AML-193 (cell line): ENCODE measurements at regions not wholly inside any gene's neighbourhood (a gene's known extent, or its start where the extent isn't known, plus 50 kb on each side); places are given as distances from the start of the nearest gene placed in this dataset.

Source experiments
- DNase-seq, 2 experiments: peaks; one replicate each; lab custom pipeline; 2025; lab: John Stamatoyannopoulos, UW

DNA sequence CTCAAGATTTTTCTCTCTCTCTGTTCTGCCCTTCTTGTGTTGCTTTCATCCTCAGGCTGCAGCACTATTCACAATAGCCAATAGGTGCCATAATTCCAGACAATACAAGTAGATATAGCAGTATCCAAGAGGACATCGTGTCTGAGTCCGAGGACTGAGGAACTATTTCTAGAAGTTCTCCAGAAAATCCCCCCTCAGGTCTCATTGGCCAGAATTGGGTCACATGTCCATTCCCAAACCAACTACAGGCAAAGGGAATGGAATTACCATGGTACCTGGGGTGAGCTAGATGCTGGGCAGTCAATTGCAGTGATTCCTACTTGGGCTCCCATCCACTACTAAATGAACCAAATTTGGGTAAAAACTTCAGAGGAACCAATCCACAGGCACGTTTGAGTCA lies 301.9 kb upstream of the RASGEF1B start:
- DNase-seq, result no peak

DNA sequence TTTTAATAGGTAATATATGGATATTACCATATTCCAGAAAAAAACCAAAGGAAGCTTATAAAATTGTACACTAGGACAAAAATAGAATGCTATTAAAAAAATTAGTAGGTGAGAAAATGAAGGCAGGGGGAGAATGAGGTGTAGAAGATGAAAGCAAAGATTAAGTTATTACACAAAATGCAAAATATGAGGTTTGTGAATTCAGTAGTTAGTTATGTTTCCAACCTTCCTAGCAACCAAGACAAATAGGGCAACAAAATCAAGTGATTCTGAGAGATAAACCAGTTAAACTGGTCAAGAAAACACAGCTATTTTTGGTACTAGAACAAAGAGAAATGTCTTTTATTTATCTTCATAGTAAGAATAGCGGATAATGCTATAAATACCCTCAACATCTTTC lies 300.0 kb upstream of the RASGEF1B start:
- no peak for DNase-seq

DNA sequence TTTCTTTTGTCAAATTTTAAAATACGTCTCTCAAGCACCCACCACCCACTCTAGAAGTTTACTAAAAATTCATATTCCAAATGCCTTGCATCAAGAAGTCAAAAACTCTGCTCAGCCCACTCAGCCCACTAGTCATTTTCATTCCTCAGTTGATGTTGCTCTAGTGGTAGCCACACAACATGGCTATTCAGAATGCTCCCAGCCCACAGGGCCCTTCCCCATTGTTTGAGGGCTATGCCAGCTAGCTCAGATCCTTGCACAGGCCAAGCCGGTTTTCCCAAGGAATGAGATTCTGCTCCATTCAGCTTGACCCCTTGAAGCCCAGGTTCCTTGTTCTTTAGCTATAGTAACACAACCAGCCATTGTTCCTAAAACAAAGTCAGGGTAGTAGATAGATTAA lies 297.5 kb upstream of the RASGEF1B start:
- no peak for DNase-seq

DNA sequence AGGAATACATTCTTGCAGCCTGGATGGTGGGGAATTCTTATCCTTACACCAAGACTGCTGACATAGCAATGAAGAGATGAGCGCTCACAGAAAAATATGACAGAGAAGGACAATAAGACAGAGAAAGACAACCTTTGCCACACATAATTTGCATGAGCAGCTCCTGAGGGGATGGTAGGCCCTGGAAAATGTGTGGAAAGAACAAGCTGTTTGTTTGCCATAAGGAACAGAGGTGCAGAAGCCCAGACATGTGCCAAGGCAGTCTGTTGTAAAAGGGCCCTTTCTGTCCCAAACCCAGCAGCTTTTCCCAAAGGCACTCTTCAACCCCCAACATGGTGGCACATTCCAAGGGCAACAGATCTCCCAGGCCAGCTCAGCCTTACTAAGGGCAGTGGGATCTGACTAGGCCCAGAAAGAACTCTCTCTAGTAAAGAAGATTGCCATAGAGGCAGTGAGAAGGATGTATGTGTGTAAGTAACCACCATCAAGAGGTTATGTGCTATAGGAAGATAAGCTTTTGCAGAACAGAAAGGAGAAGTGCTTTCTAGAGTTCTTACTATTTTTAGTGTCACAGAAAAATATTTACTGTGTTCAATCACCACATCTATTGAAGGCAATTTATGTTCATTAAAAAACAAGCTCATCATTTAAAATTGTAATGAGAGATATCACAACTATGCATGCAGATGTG lies 287.0 kb upstream of the RASGEF1B start:
- no peak for DNase-seq

DNA sequence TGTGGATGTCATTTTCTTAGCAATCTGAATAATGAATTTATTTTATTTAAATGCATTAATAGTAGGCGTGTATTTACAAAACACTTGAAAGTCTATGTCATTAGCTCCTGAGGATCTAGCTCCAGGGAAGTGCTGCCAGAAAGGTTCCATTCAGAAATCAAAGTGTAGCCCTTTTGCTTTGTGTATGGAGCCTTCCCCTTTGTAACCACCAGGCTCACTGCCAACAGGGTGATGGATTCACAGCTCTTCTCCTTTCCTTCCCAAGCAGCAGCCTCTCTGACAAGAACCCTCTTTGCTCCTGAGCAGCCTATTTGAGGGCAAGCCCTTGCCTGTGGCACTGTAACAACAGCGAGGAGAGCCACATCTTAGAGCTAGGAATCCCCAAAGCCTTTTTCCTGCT lies 286.0 kb upstream of the RASGEF1B start:
- no peak for DNase-seq

DNA sequence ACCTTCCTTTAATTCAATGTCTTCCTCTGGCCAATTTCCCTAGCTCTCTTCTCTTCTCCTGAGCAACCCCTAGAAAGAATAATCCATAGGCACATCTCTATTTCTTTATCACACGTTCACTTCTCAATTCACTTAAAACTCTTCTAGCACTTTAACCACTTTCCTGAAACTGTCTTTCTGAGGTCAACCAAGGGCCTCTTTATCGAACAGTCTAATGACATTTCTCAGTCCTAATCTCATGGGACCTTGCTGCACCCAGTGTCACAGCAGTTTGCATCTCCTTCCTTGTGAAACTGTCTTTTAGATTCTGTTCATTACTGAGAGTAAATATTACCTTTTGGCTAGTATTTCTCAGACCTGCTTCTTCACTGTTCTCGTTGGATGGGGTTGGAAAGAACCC lies 285.3 kb upstream of the RASGEF1B start:
- no peak for DNase-seq

DNA sequence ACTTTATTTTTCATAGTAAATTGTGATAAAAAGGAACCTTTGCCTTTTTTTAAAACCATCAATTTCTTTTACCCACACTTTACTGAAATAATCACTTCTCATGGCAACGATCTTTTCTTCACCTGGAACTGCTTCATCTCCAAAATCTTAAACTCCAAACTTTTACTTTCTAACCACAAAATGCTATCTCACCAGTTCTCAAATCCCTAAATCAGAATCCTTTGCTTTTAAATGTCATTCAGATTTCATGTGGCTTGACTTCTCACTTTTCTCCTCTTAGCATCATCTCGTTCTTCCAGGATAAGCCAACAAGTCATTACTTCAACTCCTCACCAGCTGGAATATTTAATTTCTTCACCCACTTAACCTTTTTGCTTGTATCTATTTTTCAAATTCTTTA lies 284.3 kb upstream of the RASGEF1B start:
- no peak for DNase-seq

DNA sequence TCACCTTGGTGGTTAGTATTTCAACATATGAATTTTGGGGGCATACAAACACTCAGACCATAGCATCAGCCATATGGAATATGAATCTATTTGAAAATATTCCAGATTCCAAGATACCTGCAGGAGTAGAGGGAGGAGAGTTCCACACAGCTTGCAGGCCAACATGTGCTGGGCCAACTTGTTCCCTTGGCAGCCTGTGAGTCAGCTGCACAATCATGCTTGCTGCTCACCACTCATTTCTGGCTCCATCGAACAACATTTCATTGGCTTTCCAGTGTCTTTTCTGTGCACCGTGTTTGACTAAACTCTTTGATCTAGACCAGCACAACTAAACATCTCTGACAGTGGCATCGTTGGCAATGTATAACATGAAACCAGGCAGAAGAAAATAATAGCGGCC lies 282.5 kb upstream of the RASGEF1B start:
- no peak for DNase-seq

DNA sequence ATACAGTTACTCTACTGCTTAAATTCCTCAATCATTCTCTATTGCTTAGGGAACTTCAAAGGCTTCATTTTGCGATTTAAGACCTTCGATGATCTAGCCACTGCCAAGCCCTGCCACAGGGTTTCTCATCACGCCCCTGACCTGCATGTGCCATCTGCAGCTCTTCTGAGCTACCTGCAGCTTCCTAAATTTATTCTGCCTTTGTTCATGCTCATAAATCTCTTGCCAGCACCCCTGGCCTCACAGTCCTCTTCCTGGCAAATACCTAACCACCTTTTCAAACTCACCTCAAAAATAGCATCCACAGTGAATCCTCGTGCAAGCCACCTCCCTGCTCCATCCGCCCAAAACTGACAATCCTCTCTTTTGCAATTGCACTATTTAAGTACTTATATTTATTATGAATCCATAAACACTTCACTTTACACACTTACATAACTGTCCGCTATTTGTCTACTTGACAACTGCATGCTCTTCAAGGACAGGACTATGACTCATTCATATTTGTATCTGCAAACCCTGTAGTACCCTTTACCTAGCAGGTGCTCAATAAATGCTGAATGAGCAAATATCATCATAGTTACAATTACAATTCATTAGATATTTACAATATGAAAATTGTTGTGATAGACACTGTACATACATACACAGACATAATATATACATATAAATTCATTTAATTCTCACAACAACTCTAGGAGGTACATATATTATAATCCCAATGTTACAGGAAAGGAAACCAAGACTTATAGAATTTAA lies 280.0 kb upstream of the RASGEF1B start:
- no peak for DNase-seq

DNA sequence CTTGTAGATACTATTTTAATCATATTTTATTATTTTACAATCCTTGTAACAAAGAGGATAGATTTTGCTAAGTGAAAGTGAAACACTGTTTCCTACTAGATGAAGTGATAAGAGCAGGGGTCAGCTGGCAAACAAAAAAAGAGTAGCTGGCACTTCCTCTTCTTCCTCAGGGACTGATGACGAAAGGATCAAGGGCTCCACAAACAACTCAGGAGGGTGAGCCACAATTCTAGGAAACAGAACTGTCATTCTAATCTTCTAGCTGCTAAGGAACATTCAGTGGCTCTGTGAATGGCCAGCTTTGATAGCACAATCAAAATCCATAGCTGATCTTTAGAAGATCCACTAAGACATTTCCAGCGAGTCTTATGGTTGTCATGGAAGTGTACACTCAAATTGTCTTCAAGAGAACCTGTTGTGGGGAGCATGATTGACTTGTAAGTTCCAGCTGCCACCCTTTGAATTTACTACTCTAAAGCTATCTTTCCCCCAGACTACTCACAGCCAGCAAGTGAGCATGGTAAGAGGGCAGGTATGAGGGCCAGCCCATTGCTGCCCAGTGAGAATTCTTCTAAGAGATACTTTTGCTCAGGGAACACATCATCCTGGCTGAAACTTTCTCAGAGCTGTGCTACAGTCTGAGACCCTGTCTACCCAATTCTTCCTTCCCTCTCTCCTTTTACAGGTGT lies 275.7 kb upstream of the RASGEF1B start:
- peak; percentile 52 to 63 for DNase-seq

DNA sequence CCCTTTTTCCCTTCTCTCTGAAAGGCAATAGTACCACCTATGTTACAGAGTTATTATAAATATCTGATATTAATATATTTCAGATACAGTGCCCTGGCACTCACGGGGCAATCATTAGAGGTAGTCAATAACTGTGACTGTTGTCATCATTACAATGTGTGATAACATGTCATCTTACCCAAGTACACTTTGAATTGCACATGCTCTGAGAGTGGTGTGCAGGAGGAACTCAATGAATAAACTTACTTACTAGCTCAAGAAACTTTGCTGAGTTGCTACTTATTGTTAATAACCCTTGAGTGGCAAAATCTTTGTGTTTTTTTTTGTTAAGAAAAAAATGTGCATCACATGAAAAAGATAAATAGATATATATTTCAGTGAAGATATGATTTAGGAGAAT lies 275.1 kb upstream of the RASGEF1B start:
- no peak for DNase-seq

DNA sequence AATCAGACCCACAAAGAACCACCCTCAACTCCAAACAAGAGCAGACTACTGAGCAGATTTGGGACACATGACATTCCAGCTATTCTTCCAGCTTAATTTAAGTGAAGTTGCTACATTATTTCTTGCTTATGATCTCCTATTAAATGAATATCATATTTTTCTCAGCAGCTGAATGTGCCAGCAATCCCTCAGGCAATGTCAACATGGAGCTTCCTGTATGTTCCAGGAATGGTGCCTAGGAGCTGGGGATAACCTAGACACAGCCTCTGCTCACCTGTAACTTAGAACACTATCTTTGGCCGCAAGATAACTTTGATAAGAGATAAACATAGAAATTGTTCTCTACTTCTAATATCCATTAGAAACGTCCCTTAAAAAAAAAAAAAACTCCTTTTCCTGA lies 274.4 kb upstream of the RASGEF1B start:
- no peak for DNase-seq

DNA sequence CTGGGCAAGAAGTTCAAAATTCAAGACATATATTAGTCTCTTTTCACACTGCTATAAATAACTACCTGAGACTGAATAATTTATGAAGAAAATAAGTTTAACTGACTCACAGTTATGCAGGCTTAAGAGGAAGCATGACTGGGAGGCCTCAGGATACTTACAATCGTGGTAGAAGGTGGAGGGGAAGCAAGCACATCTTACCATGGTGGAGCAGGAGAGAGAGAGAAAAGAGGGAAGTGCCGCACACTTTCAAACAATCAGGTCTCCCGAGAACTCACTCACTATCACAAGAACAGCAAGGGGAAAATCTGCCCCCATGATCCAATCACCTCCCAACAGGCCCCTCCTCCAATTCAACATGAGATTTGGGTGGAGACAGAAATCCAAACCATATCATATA lies 273.3 kb upstream of the RASGEF1B start:
- DNase-seq, result no peak

DNA sequence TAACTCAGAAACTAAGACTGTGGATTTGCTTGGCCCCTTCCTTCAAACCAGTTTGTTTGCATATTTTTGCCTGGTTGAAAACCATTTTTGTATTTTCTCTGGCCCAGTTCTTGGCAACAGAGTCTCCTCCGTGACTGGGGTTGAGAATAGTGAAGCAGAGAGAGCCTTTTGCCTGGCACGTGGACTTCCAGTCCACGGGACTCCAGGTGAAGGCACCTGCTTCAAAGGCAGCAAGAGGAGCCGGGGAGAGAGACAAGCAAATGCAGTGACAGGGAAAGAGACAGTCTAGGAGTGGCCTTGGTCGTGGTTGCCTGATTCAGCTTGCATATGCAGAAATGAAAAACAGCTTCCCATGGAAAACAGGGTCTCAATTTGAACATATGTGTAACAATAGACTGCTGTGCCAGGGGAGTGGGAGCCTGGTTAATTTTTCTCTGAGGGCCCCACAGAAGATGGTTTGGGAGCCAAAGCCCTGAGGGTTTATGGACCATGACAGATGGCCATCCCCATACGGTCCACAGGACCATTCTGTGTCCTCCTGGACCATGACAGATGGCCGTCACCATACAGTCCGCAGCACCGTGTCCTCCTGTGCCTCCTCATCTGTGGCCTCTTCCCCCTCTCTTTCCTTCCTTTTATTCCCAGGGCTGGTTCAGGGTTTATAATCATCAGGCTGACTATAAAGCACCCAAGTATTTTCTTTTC lies 272.2 kb upstream of the RASGEF1B start:
- DNase-seq, result no peak

DNA sequence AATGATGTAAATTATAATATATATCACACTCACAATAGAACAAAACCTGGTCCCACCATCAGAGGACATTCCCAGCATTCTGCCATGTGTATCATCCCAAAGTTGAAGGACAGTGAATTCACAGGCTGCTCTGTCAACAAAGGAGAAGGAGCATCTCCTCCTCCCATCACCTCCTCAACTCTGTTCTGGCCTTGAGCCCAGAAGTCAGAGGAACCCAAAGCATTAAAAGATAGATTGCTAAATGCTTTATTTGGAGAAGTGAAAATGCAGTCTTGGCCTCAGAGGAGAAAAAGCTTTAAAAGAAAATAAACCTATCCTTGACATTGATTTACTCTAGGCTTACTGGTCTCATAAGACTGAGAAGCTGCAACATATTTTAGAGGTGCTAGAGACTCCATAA lies 268.8 kb upstream of the RASGEF1B start:
- no peak for DNase-seq

DNA sequence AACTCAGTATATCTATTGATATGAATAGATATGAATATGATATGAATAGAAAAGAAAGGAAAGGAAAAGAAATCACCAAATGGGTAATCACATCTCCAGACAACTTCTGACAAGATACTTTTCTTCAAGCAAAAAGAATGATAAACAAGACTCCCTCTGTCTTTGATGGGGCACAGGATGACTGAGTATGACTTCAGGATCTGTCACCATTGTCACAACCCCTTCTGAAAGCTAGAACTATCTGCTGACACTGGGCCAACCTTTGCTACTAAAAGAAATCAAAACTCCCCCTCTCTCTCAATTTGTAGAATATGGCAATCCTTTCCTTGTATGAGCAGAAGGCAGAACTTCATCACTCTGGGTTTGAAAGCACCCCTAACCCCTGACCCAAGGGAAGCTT lies 267.2 kb upstream of the RASGEF1B start:
- DNase-seq, result no peak

DNA sequence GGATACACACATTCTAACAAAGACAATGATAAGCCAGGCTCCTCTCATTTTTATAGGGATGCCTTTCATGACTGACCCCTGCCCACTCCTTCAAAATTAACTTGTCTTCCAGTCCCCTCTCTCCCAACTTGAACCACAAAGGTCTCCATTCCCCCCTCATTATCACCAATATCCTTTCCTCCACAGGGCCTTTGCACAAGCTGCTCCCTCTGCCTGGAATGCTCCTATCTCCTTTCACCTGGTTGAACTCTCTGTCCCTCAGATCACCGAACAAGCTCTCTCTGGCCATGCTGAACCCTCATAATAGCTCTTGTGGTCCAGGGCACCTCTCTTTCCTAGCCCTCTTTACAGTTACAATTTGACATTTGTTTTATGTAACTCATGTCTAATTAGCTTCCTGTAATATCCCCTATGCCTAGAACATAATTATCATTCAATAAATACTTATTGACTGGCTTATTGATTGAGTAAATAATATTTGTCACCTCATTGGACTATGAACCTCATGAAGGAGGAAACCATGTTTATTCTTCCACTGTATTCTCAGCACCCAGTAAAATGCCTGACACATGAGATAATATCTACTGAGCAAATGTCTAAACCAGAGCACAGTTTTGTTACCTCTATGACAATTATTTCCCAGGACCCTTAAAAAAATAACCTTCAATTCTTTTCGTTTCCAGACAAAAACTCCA lies 266.3 kb upstream of the RASGEF1B start:
- no peak for DNase-seq

DNA sequence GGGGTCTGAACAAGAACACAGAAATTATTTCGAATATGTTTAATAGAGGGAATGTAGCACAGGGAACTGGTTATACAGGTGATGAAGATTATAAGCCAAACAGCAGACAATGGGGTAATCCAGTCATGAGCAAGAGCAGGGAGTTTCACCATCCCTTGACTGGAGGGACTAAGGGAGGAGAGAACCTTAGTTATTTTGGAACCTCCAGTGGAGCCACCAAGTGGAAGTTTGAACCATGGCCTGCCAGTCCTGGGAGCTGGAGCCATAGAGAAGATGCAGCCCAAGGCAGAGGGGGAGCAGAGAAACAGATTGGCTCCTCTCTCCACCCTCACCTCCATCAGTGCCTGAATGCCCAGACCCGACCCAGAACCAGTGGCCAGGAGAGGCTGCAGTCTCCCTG lies 264.6 kb upstream of the RASGEF1B start:
- no peak for DNase-seq

DNA sequence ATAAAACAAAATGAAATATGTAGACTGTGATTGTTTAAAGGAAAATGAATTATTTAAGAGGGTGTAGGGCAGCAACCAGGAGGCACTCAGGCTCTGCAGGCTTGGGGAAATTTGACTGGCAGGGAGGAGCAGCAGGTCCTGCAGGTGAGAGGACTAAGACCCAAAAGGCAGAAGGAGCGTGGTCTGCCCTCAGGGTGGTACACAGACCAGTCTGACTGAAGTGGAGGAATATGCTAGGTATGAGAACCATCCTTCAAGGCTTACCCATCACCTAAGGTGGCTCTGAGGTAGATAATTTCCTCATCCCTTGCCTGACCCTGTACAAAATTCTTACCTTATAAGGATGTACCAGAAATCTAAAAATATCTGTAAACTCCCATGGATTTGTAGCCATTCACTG lies 261.3 kb upstream of the RASGEF1B start:
- no peak for DNase-seq

DNA sequence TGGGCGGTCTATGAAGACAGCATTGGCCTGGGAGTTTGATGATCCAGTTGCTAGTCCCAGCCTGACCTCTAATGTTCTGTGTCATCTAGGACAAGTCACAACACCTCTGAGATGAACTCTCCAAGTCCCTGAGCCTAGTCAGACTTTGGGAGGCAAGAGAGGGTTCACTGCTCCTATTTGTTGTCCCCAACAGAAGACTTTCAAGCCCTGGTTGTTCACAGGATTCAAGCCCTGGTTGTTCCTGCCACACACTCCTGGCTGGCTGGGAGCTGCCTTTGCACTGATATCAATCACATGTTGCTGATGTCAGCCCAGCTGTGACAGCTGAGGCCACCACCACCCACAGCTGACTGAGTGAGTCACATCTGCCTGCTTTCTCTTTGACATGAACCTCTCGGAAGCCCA lies 253.2 kb upstream of the RASGEF1B start:
- DNase-seq, result no peak

DNA sequence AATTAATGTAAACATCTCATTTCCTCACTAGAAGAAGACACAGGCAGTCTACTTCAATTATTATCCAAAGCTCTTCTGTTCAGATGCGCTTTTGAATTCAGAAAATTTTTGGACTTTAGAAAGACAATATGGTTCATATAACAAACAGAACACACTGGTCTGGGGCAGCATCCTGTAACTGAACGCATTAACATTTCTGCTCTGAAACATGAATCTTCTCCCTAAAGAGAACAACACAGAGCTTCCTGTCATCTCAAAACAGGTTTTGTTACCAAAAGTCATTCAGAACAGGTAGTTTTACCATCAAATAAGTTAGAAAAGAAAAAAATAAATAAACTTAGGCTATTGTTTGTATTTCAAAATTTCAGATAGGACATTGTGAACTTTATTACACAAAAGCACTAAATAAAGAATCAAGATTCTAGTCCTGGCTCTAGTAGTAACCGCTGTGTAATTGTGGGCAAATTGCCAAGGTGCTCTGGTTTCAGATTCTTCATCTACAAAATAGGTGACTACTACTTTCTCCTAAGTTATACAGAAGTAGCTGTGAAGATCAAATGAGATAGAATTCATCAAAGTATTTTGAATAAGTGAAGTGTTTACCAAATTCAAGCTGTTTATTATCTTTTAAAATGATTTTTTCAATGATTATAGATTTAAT lies 252.3 kb upstream of the RASGEF1B start:
- no peak for DNase-seq
